H1 (cell line): ENCODE measurements at regions not wholly inside any gene's neighbourhood (a gene's known extent, or its start where the extent isn't known, plus 50 kb on each side); places are given as distances from the start of the nearest gene placed in this dataset.

Source experiments
- CTCF ChIA-PET: fragments of 300-600 bp; sonication (Branson Sonifier 250); formaldehyde crosslinking; loops from one replicate; lab custom pipeline; 2021; ENCODE audit not compliant: partially characterized antibody; lab: Charles Lee
- POLR2A ChIA-PET: fragments of 300-600 bp; sonication (Branson Sonifier 250); formaldehyde crosslinking; loops from one replicate; lab custom pipeline; 2021; ENCODE audit warnings: inconsistent platforms; ENCODE audit not compliant: partially characterized antibody; lab: Charles Lee
- DNase-seq, 2 experiments: peaks; one replicate each; pipeline versions ENCODE4 v3.0.0 to v3.0.0-alpha.2; 2010 to 2022; ENCODE audit warnings: low spot score in 2 of 2, low read depth in 1 of 2, mixed read lengths in 1 of 2
- FAIRE-seq: peaks from 2 replicates; lab custom pipeline; 2011; peaks lifted over from hg19 to GRCh38; lab: Jason Lieb, UNC
- H2AFZ ChIP-seq: 2 replicates; pipeline ENCODE4 v1.8.1; 2012; ENCODE audit warnings: low read length, inconsistent platforms
- H2AK5ac ChIP-seq: 2 replicates; pipeline ENCODE4 v1.6.1; 2013; ENCODE audit warnings: low read depth, low read length
- H2BK120ac ChIP-seq: replicated peaks from 2 replicates; pipeline ENCODE3; 2013; ENCODE audit warnings: low read depth, low read length, inconsistent platforms
- H2BK12ac ChIP-seq: 2 replicates; pipeline ENCODE4 v1.6.1; 2013; ENCODE audit warnings: low read depth, low read length
- H2BK15ac ChIP-seq: 2 replicates; pipeline ENCODE4 v1.6.1; 2013; ENCODE audit warnings: low read length
- H2BK20ac ChIP-seq: 2 replicates; pipeline ENCODE4 v1.6.1; 2013; ENCODE audit warnings: low read length
- H2BK5ac ChIP-seq: 2 replicates; pipeline ENCODE4 v1.6.1; 2013; ENCODE audit warnings: low read depth, low read length
- H3K14ac ChIP-seq: 2 replicates; pipeline ENCODE4 v1.6.1; 2013; ENCODE audit warnings: inconsistent platforms; ENCODE audit not compliant: insufficient read length
- H3K18ac ChIP-seq: 2 replicates; pipeline ENCODE4 v1.6.1; 2013; ENCODE audit warnings: low read length; ENCODE audit errors: extremely low read depth
- H3K23ac ChIP-seq: 2 replicates; pipeline ENCODE4 v1.6.1; 2013; ENCODE audit warnings: inconsistent platforms; ENCODE audit not compliant: insufficient read length
- H3K23me2 ChIP-seq: 2 replicates; pipeline ENCODE4 v1.6.1; 2013; ENCODE audit warnings: low read depth, low read length
- H3K27ac ChIP-seq: 2 replicates; pipeline ENCODE4 v1.6.1; 2011; ENCODE audit warnings: low read depth, low read length, inconsistent platforms
- H3K27me3 ChIP-seq, 4 experiments: replicated peaks in 1 of 4; 1 replicate in 1 of 4; 2 replicates in 3 of 4; pipeline versions ENCODE4 v1.6.1 to v1.8.1; 2011 to 2013; ENCODE audit warnings: low read length in 3 of 4, mild to moderate bottlenecking in 3 of 4, inconsistent platforms in 2 of 4, mixed read lengths in 2 of 4, moderate library complexity in 1 of 4; ENCODE audit not compliant: control insufficient read depth in 3 of 4, insufficient read depth in 3 of 4; ENCODE audit errors: extremely low read depth in 1 of 4
- H3K36me3 ChIP-seq, 4 experiments: 2 replicates each; pipeline versions ENCODE4 v1.6.1 to v1.8.1; 2011 to 2013; ENCODE audit warnings: mild to moderate bottlenecking in 4 of 4, low read length in 3 of 4, moderate library complexity in 2 of 4, control low read depth in 1 of 4, inconsistent platforms in 1 of 4; ENCODE audit not compliant: insufficient read depth in 4 of 4, control insufficient read depth in 2 of 4
- H3K4ac ChIP-seq: replicated peaks from 2 replicates; pipeline ENCODE3; 2013; ENCODE audit warnings: low read length, low read depth, mixed read lengths, inconsistent platforms; ENCODE audit not compliant: insufficient read length
- H3K4me1 ChIP-seq, 4 experiments: replicated peaks in 1 of 4; 1 replicate in 1 of 4; 2 replicates in 3 of 4; pipeline versions ENCODE4 v1.6.1 to v1.8.1; 2011 to 2013; ENCODE audit warnings: low read length in 3 of 4, inconsistent platforms in 2 of 4, mixed read lengths in 1 of 4; ENCODE audit not compliant: insufficient read depth in 4 of 4, control insufficient read depth in 3 of 4
- H3K4me2 ChIP-seq, 2 experiments: 2 replicates each; pipeline versions ENCODE4 v1.6.1 to v1.8.1; 2011 to 2013; ENCODE audit warnings: low read depth in 2 of 2, low read length in 2 of 2, control low read depth in 1 of 2, inconsistent platforms in 1 of 2, mild to moderate bottlenecking in 1 of 2; ENCODE audit not compliant: insufficient read depth in 1 of 2
- H3K4me3 ChIP-seq, 4 experiments: fragments of 200-600, 300-600 bp in 1 of 4; sonication (generic), shearing (Covaris generic), sonication (Bioruptor Twin) in 1 of 4; 2 replicates each; pipeline versions ENCODE4 v1.5.1 to v1.8.1; 2011 to 2016; ENCODE audit warnings: low read length in 4 of 4, low read depth in 3 of 4, control low read depth in 2 of 4, inconsistent platforms in 2 of 4, mild to moderate bottlenecking in 2 of 4, mixed read lengths in 1 of 4, moderate library complexity in 1 of 4; ENCODE audit not compliant: insufficient read depth in 2 of 4; ENCODE audit errors: extremely low read depth in 1 of 4
- H3K56ac ChIP-seq: replicated peaks from 2 replicates; pipeline ENCODE3; 2013; ENCODE audit warnings: low read depth, mild to moderate bottlenecking, mixed read lengths, low read length, inconsistent platforms; ENCODE audit not compliant: insufficient read length
- H3K79me1 ChIP-seq: 2 replicates; pipeline ENCODE4 v1.6.1; 2013; ENCODE audit warnings: low read depth, low read length, control low read depth
- H3K79me2 ChIP-seq, 2 experiments: 2 replicates each; pipeline versions ENCODE4 v1.6.1 to v1.8.1; 2012 to 2013; ENCODE audit warnings: low read length in 2 of 2, mild to moderate bottlenecking in 2 of 2, inconsistent platforms in 1 of 2; ENCODE audit not compliant: insufficient read depth in 2 of 2, control insufficient read depth in 1 of 2
- H3K9ac ChIP-seq, 4 experiments: replicated peaks in 1 of 4; 1 replicate in 1 of 4; 2 replicates in 3 of 4; pipeline versions ENCODE4 v1.6.1 to v1.8.1; 2011 to 2013; ENCODE audit warnings: low read depth in 3 of 4, low read length in 3 of 4, control low read depth in 2 of 4, mild to moderate bottlenecking in 2 of 4, moderate library complexity in 2 of 4, inconsistent platforms in 1 of 4; ENCODE audit errors: extremely low read depth in 1 of 4
- H3K9me3 ChIP-seq, 2 experiments: 2 replicates each; pipeline versions ENCODE4 v1.6.1 to v1.8.1; 2012 to 2013; ENCODE audit warnings: mild to moderate bottlenecking in 2 of 2, moderate library complexity in 2 of 2, control low read depth in 1 of 2, inconsistent platforms in 1 of 2, low read depth in 1 of 2, low read length in 1 of 2, mixed read lengths in 1 of 2; ENCODE audit not compliant: insufficient read depth in 2 of 2
- H4K20me1 ChIP-seq, 2 experiments: replicated peaks in 1 of 2; 2 replicates each; pipeline versions ENCODE3 to v1.8.1; 2011 to 2013; ENCODE audit warnings: inconsistent platforms in 2 of 2, low read length in 2 of 2, mild to moderate bottlenecking in 1 of 2; ENCODE audit not compliant: insufficient read depth in 2 of 2, control insufficient read depth in 1 of 2
- H4K5ac ChIP-seq: 2 replicates; pipeline ENCODE4 v1.6.1; 2013; ENCODE audit warnings: low read length, low read depth, mixed read lengths, inconsistent platforms; ENCODE audit not compliant: insufficient read length
- H4K8ac ChIP-seq: 2 replicates; pipeline ENCODE4 v1.8.0; 2013; ENCODE audit warnings: mild to moderate bottlenecking, moderate library complexity, low read length, inconsistent platforms; ENCODE audit not compliant: insufficient read depth; ENCODE audit errors: extremely low read depth
- H4K91ac ChIP-seq: replicated peaks from 2 replicates; pipeline ENCODE3; 2013; ENCODE audit warnings: low read length, mixed read lengths, inconsistent platforms; ENCODE audit not compliant: insufficient read length
- ASH2L ChIP-seq: fragments of 200-600, 300-600 bp; sonication (generic); IDR thresholded peaks from one replicate; pipeline ENCODE4 v1.7.1; 2017; ENCODE audit warnings: low read length
- CREB1 ChIP-seq: IDR thresholded peaks from 2 replicates; pipeline ENCODE4 v1.6.1; 2012; ENCODE audit warnings: inconsistent platforms
- CTCF ChIP-seq, 3 experiments: IDR thresholded peaks; 1 replicate in 2 of 3; 2 replicates in 1 of 3; pipeline versions ENCODE4 v1.5.1 to v1.6.1; 2011; ENCODE audit warnings: low read length in 3 of 3, mild to moderate bottlenecking in 3 of 3, inconsistent platforms in 2 of 3, low read depth in 1 of 3, moderate library complexity in 1 of 3; ENCODE audit not compliant: insufficient read depth in 1 of 3; ENCODE audit errors: control extremely low read depth in 1 of 3
- FOSL1 ChIP-seq: IDR thresholded peaks from 2 replicates; pipeline ENCODE4 v1.6.1; 2011; ENCODE audit warnings: mild to moderate bottlenecking, low read depth, low read length, moderate library complexity; ENCODE audit not compliant: insufficient read depth
- GTF2F1 ChIP-seq: IDR thresholded peaks from 2 replicates; pipeline ENCODE4 v1.6.1; 2012; ENCODE audit warnings: low read depth, low read length, improper control_type of control experiment, borderline replicate concordance
- HDAC2 ChIP-seq, 2 experiments: fragments of 300-600 bp in 1 of 2; sonication (generic) in 1 of 2; IDR thresholded peaks; 2 replicates each; pipeline ENCODE4 v1.6.1; 2011 to 2012; ENCODE audit warnings: low read depth in 2 of 2, low read length in 2 of 2, mild to moderate bottlenecking in 2 of 2, moderate library complexity in 2 of 2, borderline replicate concordance in 1 of 2, inconsistent platforms in 1 of 2
- KDM5A ChIP-seq: fragments of 200-600 bp; IDR thresholded peaks from 2 replicates; pipeline ENCODE4 v1.7.1; 2012; ENCODE audit warnings: mild to moderate bottlenecking, low read length, inconsistent platforms, mixed read lengths
- POLR2A ChIP-seq, 2 experiments: IDR thresholded peaks; 1 replicate in 1 of 2; 2 replicates in 1 of 2; pipeline ENCODE4 v1.6.1; 2011; ENCODE audit warnings: low read depth in 2 of 2, low read length in 2 of 2, mild to moderate bottlenecking in 2 of 2; ENCODE audit errors: control extremely low read depth in 1 of 2
- RAD21 ChIP-seq, 2 experiments: IDR thresholded peaks in 1 of 2; conservative IDR thresholded peaks in 1 of 2; 2 replicates each; pipeline ENCODE4 v1.6.1; 2011; ENCODE audit warnings: low read depth in 2 of 2, low read length in 2 of 2, improper control_type of control experiment in 1 of 2, inconsistent platforms in 1 of 2, mild to moderate bottlenecking in 1 of 2, moderate library complexity in 1 of 2
- RBBP5 ChIP-seq: IDR thresholded peaks from 2 replicates; pipeline ENCODE4 v1.7.1; 2012; ENCODE audit warnings: low read depth, mild to moderate bottlenecking, inconsistent platforms, low read length, moderate library complexity, borderline replicate concordance
- SP1 ChIP-seq: IDR thresholded peaks from 2 replicates; pipeline ENCODE4 v1.6.1; 2011; ENCODE audit warnings: low read depth, low read length
- SRF ChIP-seq: IDR thresholded peaks from 2 replicates; pipeline ENCODE4 v1.6.1; 2011; ENCODE audit warnings: mild to moderate bottlenecking, low read depth, low read length, moderate library complexity
- TAF1 ChIP-seq: IDR thresholded peaks from 2 replicates; pipeline ENCODE4 v1.6.1; 2011; ENCODE audit warnings: mild to moderate bottlenecking, low read depth, low read length
- WGBS, 2 experiments: shearing (Covaris generic) in 1 of 2; methylation state at CpG; one replicate each; pipeline versions ENCODE4 v1.1.6 to v1.1.7; 2013 to 2015; ENCODE audit warnings: low lambda C conversion rate in 2 of 2, mixed read lengths in 2 of 2, inconsistent platforms in 1 of 2, low coverage in 1 of 2, missing lambda C conversion rate in 1 of 2; ENCODE audit not compliant: insufficient replicate concordance in 2 of 2, insufficient coverage in 1 of 2, insufficient read length in 1 of 2; ENCODE audit errors: extremely low coverage in 1 of 2, missing lambda C conversion rate in 1 of 2; 5-methylcytosine and 5-hydroxymethylcytosine counted together

DNA sequence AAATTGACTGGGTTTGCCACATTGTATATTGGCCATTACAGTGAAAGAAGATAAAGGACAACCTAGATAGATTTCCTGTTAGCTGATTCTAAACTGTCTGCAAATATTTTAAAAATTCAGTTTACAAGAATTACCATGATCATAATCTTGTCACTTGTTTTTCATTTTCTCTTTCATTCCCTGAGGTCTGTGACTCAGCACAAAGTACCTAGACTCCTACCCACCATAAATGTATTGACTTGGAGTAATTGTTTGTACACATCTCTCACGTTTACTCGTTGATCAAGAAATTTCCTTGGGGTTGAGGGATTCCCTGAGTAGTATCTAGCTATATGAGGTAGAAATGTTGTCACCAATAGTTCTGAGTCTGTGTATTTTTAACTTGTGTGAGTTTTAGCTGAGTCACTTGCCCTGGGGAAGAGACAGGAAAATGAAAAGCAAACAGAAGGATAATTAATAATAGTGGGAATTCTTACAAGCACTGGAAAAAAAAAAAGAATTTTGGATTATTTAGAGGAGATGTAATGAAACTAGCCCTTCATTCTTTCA, 299.2 kb upstream of the DACH1 start:
- H3K79me1 ChIP-seq, result no peaks in the 10 kb centered on the region
- H2AK5ac ChIP-seq, result no peak overlapping the region
- no peak overlapping the region for H3K9ac ChIP-seq
- no peak overlapping the region for H4K8ac ChIP-seq
- no peak overlapping the region for H2BK15ac ChIP-seq
- no peak overlapping the region for H3K4me3 ChIP-seq
- H3K27me3 ChIP-seq, result no peaks in the 10 kb centered on the region
- H2BK5ac ChIP-seq, result no peak overlapping the region
- no peak overlapping the region for H2AFZ ChIP-seq
- H3K18ac ChIP-seq, result no peak overlapping the region
- no peak overlapping the region for H2BK120ac ChIP-seq
- 96% methylated on average over 2 of the region's 2 CpGs; no CpG with 5 or more reads in 1 of the 2 experiments for WGBS, 2 experiments
- H3K23ac ChIP-seq, result no peak overlapping the region
- H3K14ac ChIP-seq, result no peak overlapping the region
- no peak overlapping the region for H3K27ac ChIP-seq
- H3K4me2 ChIP-seq, result no peak overlapping the region
- POLR2A ChIA-PET, result no interaction called here
- H2BK20ac ChIP-seq, result no peak overlapping the region
- no peaks in the 10 kb centered on the region for H3K36me3 ChIP-seq
- no peak overlapping the region for H3K56ac ChIP-seq
- no peak overlapping the region for H2BK12ac ChIP-seq
- H3K9me3 ChIP-seq, result no peaks in the 10 kb centered on the region
- no peak overlapping the region for H4K91ac ChIP-seq
- no peak for FAIRE-seq
- H3K23me2 ChIP-seq, result no peaks in the 10 kb centered on the region
- DNase-seq, result no peak
- no peaks in the 10 kb centered on the region for H4K20me1 ChIP-seq
- H3K79me2 ChIP-seq, result no peaks in the 10 kb centered on the region
- no peak overlapping the region for H3K4ac ChIP-seq
- CTCF ChIA-PET, result no interaction called here
- no peaks in the 10 kb centered on the region for H3K4me1 ChIP-seq
- H4K5ac ChIP-seq, result no peak overlapping the region
- TF ChIP-seq RAD21 (IDR thresholded peaks at IDR 0.05 in 1 of 2, conservative IDR thresholded peaks at IDR 0.05 in 1 of 2; ENCODE audit: low read depth in 2 of 2, low read length in 2 of 2), result no peak
- TF ChIP-seq RBBP5, result no peak
- no peak for TF ChIP-seq KDM5A
- TF ChIP-seq SRF, result no peak
- TF ChIP-seq TAF1, result no peak
- no peak for TF ChIP-seq HDAC2 (IDR thresholded peaks at IDR 0.05; ENCODE audit: borderline replicate concordance in 1 of 2, low read depth in 2 of 2, low read length in 2 of 2)
- no peak for TF ChIP-seq GTF2F1
- no peak for TF ChIP-seq POLR2A (IDR thresholded peaks at IDR 0.05; ENCODE audit: control extremely low read depth in 1 of 2, low read depth in 2 of 2, low read length in 2 of 2)
- no peak for TF ChIP-seq CREB1
- no peak for TF ChIP-seq ASH2L
- TF ChIP-seq FOSL1, result no peak
- TF ChIP-seq CTCF (IDR thresholded peaks at IDR 0.05; ENCODE audit: control extremely low read depth in 1 of 3, insufficient read depth in 1 of 3, low read depth in 1 of 3, low read length in 3 of 3), result no peak
- no peak for TF ChIP-seq SP1
